GM23338 (cell line): ENCODE measurements at regions not wholly inside any gene's neighbourhood (a gene's known extent, or its start where the extent isn't known, plus 50 kb on each side); places are given as distances from the start of the nearest gene placed in this dataset.

Experiments
- ATAC-seq: fragments of 200-7000 bp; cut with Tn5 transposase; 3 replicates; pipeline ENCODE4 v1.9.1; 2020
- DNase-seq: peaks from one replicate; pipeline ENCODE4 v3.0.0-alpha.2; 2015; ENCODE audit warnings: low spot score
- H2AFZ ChIP-seq: fragments of 200-600 bp; sonication (generic); 2 replicates; pipeline ENCODE4 v1.8.0; 2016; ENCODE audit warnings: antibody characterized with exemption, mild to moderate bottlenecking, moderate library complexity
- H3F3A ChIP-seq: fragments of 200-600 bp; sonication (generic); replicated peaks from 2 replicates; pipeline ENCODE4 v1.8.0; 2017; ENCODE audit warnings: antibody characterized with exemption, mixed run types, low read depth
- H3K27ac ChIP-seq: fragments of 200-600 bp; sonication (generic); 2 replicates; pipeline ENCODE4 v1.6.1; 2016; ENCODE audit warnings: low read depth
- H3K27me3 ChIP-seq: fragments of 200-600 bp; sonication (generic); 2 replicates; pipeline ENCODE4 v1.8.0; 2016; ENCODE audit warnings: mild to moderate bottlenecking, mixed run types, moderate library complexity; ENCODE audit not compliant: insufficient read depth
- H3K36me3 ChIP-seq: fragments of 200-600 bp; sonication (generic); 2 replicates; pipeline ENCODE4 v1.8.0; 2016; ENCODE audit warnings: mild to moderate bottlenecking; ENCODE audit not compliant: insufficient read depth
- H3K4me1 ChIP-seq: fragments of 200-600 bp; sonication (generic); 2 replicates; pipeline ENCODE4 v1.8.0; 2016; ENCODE audit warnings: mild to moderate bottlenecking, moderate library complexity; ENCODE audit not compliant: insufficient read depth
- H3K4me2 ChIP-seq: fragments of 200-600 bp; sonication (generic); 2 replicates; pipeline ENCODE4 v1.7.1; 2017; ENCODE audit warnings: mixed run types
- H3K4me3 ChIP-seq: fragments of 200-600 bp; sonication (generic); 2 replicates; pipeline ENCODE4 v1.6.1; 2016; ENCODE audit warnings: mixed run types
- H3K79me2 ChIP-seq: fragments of 200-600 bp; sonication (generic); replicated peaks from 2 replicates; pipeline ENCODE4 v1.8.0; 2017; ENCODE audit warnings: mild to moderate bottlenecking; ENCODE audit not compliant: insufficient read depth
- H3K9me2 ChIP-seq: fragments of 200-600 bp; sonication (generic); 2 replicates; pipeline ENCODE4 v1.8.0; 2017; ENCODE audit not compliant: insufficient read depth
- H4K20me1 ChIP-seq: fragments of 200-600 bp; sonication (generic); replicated peaks from 2 replicates; pipeline ENCODE4 v1.8.0; 2017; ENCODE audit warnings: mild to moderate bottlenecking; ENCODE audit not compliant: insufficient read depth
- H3K27ac Mint-ChIP-seq: 2 replicates; pipeline ENCODE4 v1.8.0; 2020; ENCODE audit warnings: inconsistent platforms, mild to moderate bottlenecking, moderate library complexity, mixed read lengths
- H3K27me3 Mint-ChIP-seq: 3 replicates; pipeline ENCODE4 v1.8.0; 2022; ENCODE audit warnings: low read depth, mild to moderate bottlenecking, moderate library complexity, mixed read lengths, inconsistent platforms; ENCODE audit not compliant: insufficient read depth, poor library complexity
- H3K36me3 Mint-ChIP-seq: 3 replicates; pipeline ENCODE4 v1.8.0; 2021; ENCODE audit warnings: low read depth, mild to moderate bottlenecking, inconsistent platforms, moderate library complexity, mixed read lengths
- H3K4me1 Mint-ChIP-seq: 3 replicates; pipeline ENCODE4 v1.8.0; 2020; ENCODE audit warnings: mild to moderate bottlenecking, inconsistent platforms, mixed read lengths
- H3K4me3 Mint-ChIP-seq: 3 replicates; pipeline ENCODE4 v1.8.0; 2021; ENCODE audit warnings: moderate library complexity, mild to moderate bottlenecking, inconsistent platforms, mixed read lengths
- H3K9me3 Mint-ChIP-seq: 3 replicates; pipeline ENCODE4 v1.8.0; 2020; ENCODE audit warnings: moderate library complexity, mild to moderate bottlenecking, inconsistent platforms, mixed read lengths
- CREB1 ChIP-seq: fragments of 250-450 bp; sonication (Bioruptor Pico); IDR thresholded peaks from 2 replicates; pipeline ENCODE4 v1.5.0; 2020; ENCODE audit warnings: low read depth, mild to moderate bottlenecking, moderate library complexity
- EZH2 ChIP-seq: fragments of 200-600 bp; sonication (generic); IDR thresholded peaks from one replicate; pipeline ENCODE4 v1.8.0; 2017; ENCODE audit warnings: antibody characterized with exemption, mild to moderate bottlenecking, low read depth; ENCODE audit not compliant: unreplicated experiment
- EZH2phosphoT487 ChIP-seq: fragments of 200-600 bp; sonication (generic); IDR thresholded peaks from one replicate; pipeline ENCODE4 v1.8.1; 2018; ENCODE audit warnings: antibody characterized with exemption; ENCODE audit not compliant: unreplicated experiment
- JUNB ChIP-seq: IDR thresholded peaks from one replicate; pipeline ENCODE4 v1.6.1; 2016; ENCODE audit warnings: antibody characterized with exemption; ENCODE audit not compliant: unreplicated experiment
- NANOG ChIP-seq: IDR thresholded peaks from 2 replicates; pipeline ENCODE4 v1.6.1; 2016; ENCODE audit warnings: antibody characterized with exemption, borderline replicate concordance
- POLR2AphosphoS5 ChIP-seq: IDR thresholded peaks from 2 replicates; pipeline ENCODE4 v1.6.1; 2016; ENCODE audit warnings: antibody characterized with exemption, low read depth
- STAT1 ChIP-seq: IDR thresholded peaks from one replicate; pipeline ENCODE4 v1.6.1; 2016; ENCODE audit warnings: antibody characterized with exemption; ENCODE audit not compliant: unreplicated experiment
- ZNF114 ChIP-seq: fragments of 250-450 bp; sonication (Bioruptor Pico); IDR thresholded peaks from 2 replicates; pipeline ENCODE4 v1.5.0; 2020; ENCODE audit warnings: mild to moderate bottlenecking, moderate library complexity
- ZNF331 ChIP-seq: fragments of 250-450 bp; sonication (Bioruptor Pico); IDR thresholded peaks from 2 replicates; pipeline ENCODE4 v1.5.0; 2020; ENCODE audit warnings: low read depth, mild to moderate bottlenecking, moderate library complexity
- TF ChIP-seq, protein P1 (sequence below): IDR thresholded peaks from 2 replicates; pipeline ENCODE4 v1.6.1; 2016; ENCODE audit warnings: antibody characterized with exemption
- TF ChIP-seq, protein P2 (sequence below): fragments of 250-450 bp; sonication (Bioruptor Pico); IDR thresholded peaks from 2 replicates; pipeline ENCODE4 v1.5.0; 2020; ENCODE audit warnings: mild to moderate bottlenecking, moderate library complexity
- TF ChIP-seq, protein P3 (sequence below): IDR thresholded peaks from one replicate; pipeline ENCODE4 v1.6.1; 2018; ENCODE audit warnings: antibody characterized with exemption; ENCODE audit not compliant: unreplicated experiment

- TF ChIP-seq, protein P1, sequence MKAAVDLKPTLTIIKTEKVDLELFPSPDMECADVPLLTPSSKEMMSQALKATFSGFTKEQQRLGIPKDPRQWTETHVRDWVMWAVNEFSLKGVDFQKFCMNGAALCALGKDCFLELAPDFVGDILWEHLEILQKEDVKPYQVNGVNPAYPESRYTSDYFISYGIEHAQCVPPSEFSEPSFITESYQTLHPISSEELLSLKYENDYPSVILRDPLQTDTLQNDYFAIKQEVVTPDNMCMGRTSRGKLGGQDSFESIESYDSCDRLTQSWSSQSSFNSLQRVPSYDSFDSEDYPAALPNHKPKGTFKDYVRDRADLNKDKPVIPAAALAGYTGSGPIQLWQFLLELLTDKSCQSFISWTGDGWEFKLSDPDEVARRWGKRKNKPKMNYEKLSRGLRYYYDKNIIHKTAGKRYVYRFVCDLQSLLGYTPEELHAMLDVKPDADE = no peak
- TF ChIP-seq EZH2 (no peak), NANOG (no peak), ZNF114 (CRISPR knock-in tag) (no peak), STAT1 (no peak), POLR2AphosphoS5 (no peak), ZNF331 (CRISPR knock-in tag) (no peak), CREB1 (no peak), EZH2phosphoT487 (no peak), JUNB (no peak)
- TF ChIP-seq, protein P2, sequence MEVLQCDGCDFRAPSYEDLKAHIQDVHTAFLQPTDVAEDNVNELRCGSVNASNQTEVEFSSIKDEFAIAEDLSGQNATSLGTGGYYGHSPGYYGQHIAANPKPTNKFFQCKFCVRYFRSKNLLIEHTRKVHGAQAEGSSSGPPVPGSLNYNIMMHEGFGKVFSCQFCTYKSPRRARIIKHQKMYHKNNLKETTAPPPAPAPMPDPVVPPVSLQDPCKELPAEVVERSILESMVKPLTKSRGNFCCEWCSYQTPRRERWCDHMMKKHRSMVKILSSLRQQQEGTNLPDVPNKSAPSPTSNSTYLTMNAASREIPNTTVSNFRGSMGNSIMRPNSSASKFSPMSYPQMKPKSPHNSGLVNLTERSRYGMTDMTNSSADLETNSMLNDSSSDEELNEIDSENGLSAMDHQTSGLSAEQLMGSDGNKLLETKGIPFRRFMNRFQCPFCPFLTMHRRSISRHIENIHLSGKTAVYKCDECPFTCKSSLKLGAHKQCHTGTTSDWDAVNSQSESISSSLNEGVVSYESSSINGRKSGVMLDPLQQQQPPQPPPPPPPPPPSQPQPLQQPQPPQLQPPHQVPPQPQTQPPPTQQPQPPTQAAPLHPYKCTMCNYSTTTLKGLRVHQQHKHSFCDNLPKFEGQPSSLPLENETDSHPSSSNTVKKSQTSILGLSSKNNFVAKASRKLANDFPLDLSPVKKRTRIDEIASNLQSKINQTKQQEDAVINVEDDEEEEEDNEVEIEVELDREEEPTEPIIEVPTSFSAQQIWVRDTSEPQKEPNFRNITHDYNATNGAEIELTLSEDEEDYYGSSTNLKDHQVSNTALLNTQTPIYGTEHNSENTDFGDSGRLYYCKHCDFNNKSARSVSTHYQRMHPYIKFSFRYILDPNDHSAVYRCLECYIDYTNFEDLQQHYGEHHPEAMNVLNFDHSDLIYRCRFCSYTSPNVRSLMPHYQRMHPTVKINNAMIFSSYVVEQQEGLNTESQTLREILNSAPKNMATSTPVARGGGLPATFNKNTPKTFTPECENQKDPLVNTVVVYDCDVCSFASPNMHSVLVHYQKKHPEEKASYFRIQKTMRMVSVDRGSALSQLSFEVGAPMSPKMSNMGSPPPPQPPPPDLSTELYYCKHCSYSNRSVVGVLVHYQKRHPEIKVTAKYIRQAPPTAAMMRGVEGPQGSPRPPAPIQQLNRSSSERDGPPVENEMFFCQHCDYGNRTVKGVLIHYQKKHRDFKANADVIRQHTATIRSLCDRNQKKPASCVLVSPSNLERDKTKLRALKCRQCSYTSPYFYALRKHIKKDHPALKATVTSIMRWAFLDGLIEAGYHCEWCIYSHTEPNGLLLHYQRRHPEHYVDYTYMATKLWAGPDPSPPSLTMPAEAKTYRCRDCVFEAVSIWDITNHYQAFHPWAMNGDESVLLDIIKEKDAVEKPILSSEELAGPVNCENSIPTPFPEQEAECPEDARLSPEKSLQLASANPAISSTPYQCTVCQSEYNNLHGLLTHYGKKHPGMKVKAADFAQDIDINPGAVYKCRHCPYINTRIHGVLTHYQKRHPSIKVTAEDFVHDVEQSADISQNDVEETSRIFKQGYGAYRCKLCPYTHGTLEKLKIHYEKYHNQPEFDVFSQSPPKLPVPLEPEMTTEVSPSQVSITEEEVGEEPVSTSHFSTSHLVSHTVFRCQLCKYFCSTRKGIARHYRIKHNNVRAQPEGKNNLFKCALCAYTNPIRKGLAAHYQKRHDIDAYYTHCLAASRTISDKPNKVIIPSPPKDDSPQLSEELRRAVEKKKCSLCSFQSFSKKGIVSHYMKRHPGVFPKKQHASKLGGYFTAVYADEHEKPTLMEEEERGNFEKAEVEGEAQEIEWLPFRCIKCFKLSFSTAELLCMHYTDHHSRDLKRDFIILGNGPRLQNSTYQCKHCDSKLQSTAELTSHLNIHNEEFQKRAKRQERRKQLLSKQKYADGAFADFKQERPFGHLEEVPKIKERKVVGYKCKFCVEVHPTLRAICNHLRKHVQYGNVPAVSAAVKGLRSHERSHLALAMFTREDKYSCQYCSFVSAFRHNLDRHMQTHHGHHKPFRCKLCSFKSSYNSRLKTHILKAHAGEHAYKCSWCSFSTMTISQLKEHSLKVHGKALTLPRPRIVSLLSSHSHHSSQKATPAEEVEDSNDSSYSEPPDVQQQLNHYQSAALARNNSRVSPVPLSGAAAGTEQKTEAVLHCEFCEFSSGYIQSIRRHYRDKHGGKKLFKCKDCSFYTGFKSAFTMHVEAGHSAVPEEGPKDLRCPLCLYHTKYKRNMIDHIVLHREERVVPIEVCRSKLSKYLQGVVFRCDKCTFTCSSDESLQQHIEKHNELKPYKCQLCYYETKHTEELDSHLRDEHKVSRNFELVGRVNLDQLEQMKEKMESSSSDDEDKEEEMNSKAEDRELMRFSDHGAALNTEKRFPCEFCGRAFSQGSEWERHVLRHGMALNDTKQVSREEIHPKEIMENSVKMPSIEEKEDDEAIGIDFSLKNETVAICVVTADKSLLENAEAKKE = no peak
- TF ChIP-seq, protein P3, sequence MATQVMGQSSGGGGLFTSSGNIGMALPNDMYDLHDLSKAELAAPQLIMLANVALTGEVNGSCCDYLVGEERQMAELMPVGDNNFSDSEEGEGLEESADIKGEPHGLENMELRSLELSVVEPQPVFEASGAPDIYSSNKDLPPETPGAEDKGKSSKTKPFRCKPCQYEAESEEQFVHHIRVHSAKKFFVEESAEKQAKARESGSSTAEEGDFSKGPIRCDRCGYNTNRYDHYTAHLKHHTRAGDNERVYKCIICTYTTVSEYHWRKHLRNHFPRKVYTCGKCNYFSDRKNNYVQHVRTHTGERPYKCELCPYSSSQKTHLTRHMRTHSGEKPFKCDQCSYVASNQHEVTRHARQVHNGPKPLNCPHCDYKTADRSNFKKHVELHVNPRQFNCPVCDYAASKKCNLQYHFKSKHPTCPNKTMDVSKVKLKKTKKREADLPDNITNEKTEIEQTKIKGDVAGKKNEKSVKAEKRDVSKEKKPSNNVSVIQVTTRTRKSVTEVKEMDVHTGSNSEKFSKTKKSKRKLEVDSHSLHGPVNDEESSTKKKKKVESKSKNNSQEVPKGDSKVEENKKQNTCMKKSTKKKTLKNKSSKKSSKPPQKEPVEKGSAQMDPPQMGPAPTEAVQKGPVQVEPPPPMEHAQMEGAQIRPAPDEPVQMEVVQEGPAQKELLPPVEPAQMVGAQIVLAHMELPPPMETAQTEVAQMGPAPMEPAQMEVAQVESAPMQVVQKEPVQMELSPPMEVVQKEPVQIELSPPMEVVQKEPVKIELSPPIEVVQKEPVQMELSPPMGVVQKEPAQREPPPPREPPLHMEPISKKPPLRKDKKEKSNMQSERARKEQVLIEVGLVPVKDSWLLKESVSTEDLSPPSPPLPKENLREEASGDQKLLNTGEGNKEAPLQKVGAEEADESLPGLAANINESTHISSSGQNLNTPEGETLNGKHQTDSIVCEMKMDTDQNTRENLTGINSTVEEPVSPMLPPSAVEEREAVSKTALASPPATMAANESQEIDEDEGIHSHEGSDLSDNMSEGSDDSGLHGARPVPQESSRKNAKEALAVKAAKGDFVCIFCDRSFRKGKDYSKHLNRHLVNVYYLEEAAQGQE = no peak
- DNase-seq = no peak
- no peaks in the 10 kb centered on the region for H3K79me2 ChIP-seq
- H3K27ac Mint-ChIP-seq = no peak overlapping the region
- H3K27me3 Mint-ChIP-seq = peaks cover 2% of the 10 kb centered on the region
- H3K27ac ChIP-seq = no peak overlapping the region
- H2AFZ ChIP-seq = no peak overlapping the region
- H3K36me3 Mint-ChIP-seq = no peaks in the 10 kb centered on the region
- no peak for ATAC-seq
- no peaks in the 10 kb centered on the region for H3K36me3 ChIP-seq
- H3K9me3 Mint-ChIP-seq = no peaks in the 10 kb centered on the region
- H3K4me1 Mint-ChIP-seq = peaks cover 3% of the 10 kb centered on the region; the same call in 1 of the 3 replicates
- no peak overlapping the region for H3K4me3 ChIP-seq
- H3K9me2 ChIP-seq = peaks cover 14% of the 10 kb centered on the region
- no peaks in the 10 kb centered on the region for H3K4me1 ChIP-seq
- no peaks in the 10 kb centered on the region for H4K20me1 ChIP-seq
- no peaks in the 10 kb centered on the region for H3F3A ChIP-seq
- no peak overlapping the region for H3K4me2 ChIP-seq
- no peak overlapping the region for H3K4me3 Mint-ChIP-seq
- H3K27me3 ChIP-seq = no peaks in the 10 kb centered on the region
These were observed 202.6 kb downstream of the ZNF462 start for GRCh38 chr9:107065549-107065948.
